GM12891 (cell line): ENCODE measurements at regions not wholly inside any gene's neighbourhood (a gene's known extent, or its start where the extent isn't known, plus 50 kb on each side); places are given as distances from the start of the nearest gene placed in this dataset.

Source experiments
- DNase-seq: peaks from one replicate; pipeline ENCODE4 v3.0.0; 2011; ENCODE audit warnings: low spot score; ENCODE audit not compliant: insufficient read length
- FAIRE-seq: peaks from 2 replicates; lab custom pipeline; 2011; peaks lifted over from hg19 to GRCh38; lab: Jason Lieb, UNC
- PAX5 ChIP-seq: IDR thresholded peaks from 2 replicates; pipeline ENCODE4 v1.6.1; 2011; ENCODE audit warnings: low read length, moderate library complexity, mild to moderate bottlenecking; ENCODE audit not compliant: insufficient read depth, severe bottlenecking
- POLR2A ChIP-seq: IDR thresholded peaks from 2 replicates; pipeline ENCODE4 v1.6.1; 2011; ENCODE audit warnings: low read depth, low read length, control low read depth
- POLR2AphosphoS5 ChIP-seq: IDR thresholded peaks from 2 replicates; pipeline ENCODE4 v1.6.1; 2011; ENCODE audit warnings: low read depth, low read length, control low read depth
- POU2F2 ChIP-seq: IDR thresholded peaks from 2 replicates; pipeline ENCODE4 v1.6.1; 2011; ENCODE audit warnings: low read depth, mild to moderate bottlenecking, control low read depth, low read length, moderate library complexity
- SPI1 ChIP-seq: IDR thresholded peaks from 2 replicates; pipeline ENCODE4 v1.6.1; 2011; ENCODE audit warnings: low read depth, low read length, control low read depth
- TAF1 ChIP-seq: IDR thresholded peaks from 2 replicates; pipeline ENCODE4 v1.6.1; 2011; ENCODE audit warnings: low read depth, low read length, control low read depth

GRCh38 chr1:2937805-2938204, 83.5 kb upstream of the ACTRT2 start:
- no peak for DNase-seq
- no peak for TF ChIP-seq PAX5
- TF ChIP-seq POLR2AphosphoS5: no peak
- TF ChIP-seq TAF1: no peak
- TF ChIP-seq POU2F2: no peak
- TF ChIP-seq POLR2A: no peak
- no peak for TF ChIP-seq SPI1
- no peak for FAIRE-seq

GRCh38 chr1:2939041-2939552, 82.2 kb upstream of the ACTRT2 start:
- TF ChIP-seq POLR2A: no peak
- TF ChIP-seq SPI1: no peak
- no peak for TF ChIP-seq PAX5
- FAIRE-seq: no peak
- DNase-seq: no peak

DNA sequence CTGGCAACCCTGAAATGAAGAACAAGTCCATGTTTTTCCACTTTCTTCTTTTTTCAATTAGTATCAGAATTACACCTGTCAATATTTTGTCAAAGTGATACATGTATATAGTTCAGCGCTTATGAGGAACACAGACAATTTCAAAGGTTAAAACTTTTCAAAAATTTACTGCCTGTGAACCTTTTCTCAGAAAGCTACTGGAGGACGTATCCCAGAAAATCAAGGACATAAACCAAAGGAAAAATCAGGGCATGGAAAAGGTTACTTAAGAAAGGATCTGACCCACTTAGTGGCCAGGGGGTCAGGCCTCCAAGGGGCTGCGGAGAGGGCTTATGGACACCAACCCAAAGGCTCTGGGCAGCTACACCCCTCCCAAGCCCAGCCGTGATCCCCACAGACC, 81.1 kb upstream of the ACTRT2 start:
- FAIRE-seq (no peak), DNase-seq (no peak)
- TF ChIP-seq POLR2AphosphoS5 (no peak), PAX5 (no peak), POU2F2 (no peak), POLR2A (no peak), SPI1 (no peak), TAF1 (no peak)

GRCh38 chr1:2941040-2941439, 80.2 kb upstream of the ACTRT2 start:
- no peak for TF ChIP-seq POLR2A
- no peak for TF ChIP-seq TAF1
- no peak for TF ChIP-seq POLR2AphosphoS5
- TF ChIP-seq SPI1: no peak
- TF ChIP-seq POU2F2: no peak
- no peak for TF ChIP-seq PAX5
- DNase-seq (no peak), FAIRE-seq (no peak)

GRCh38 chr1:2941907-2942306, 79.4 kb upstream of the ACTRT2 start:
- FAIRE-seq: no peak
- TF ChIP-seq TAF1 (no peak), POLR2A (no peak), PAX5 (no peak), SPI1 (no peak), POLR2AphosphoS5 (no peak), POU2F2 (no peak)
- DNase-seq: no peak

DNA sequence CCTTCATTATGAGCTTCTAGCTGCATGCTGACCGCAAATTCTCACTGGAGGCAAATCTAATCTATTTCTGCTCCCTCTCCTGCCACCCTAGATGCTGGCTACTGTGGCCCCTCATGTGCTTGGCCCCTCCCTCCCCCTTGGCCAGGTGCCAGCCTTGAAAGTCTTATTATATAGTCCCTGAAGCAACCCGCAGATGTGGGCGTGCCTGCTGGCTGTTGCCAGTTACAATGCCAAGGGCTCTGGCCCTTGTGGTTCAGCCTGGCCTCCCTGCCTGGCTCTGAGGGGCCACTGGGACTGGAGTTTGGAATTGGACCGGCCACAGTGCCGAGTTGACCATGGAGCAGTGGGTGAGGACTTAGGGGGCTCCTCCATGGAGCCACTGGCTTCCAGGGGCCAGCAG, 78.9 kb upstream of the ACTRT2 start:
- no peak for DNase-seq
- no peak for FAIRE-seq

GRCh38 chr1:2943686-2944260, 77.5 kb upstream of the ACTRT2 start:
- FAIRE-seq (no peak), DNase-seq (no peak)
- TF ChIP-seq TAF1: no peak
- no peak for TF ChIP-seq POLR2A
- no peak for TF ChIP-seq PAX5
- no peak for TF ChIP-seq SPI1
- no peak for TF ChIP-seq POU2F2
- no peak for TF ChIP-seq POLR2AphosphoS5

More for the DNA sequence above, 78.9 kb upstream of the ACTRT2 start:
- no peak for TF ChIP-seq POLR2A
- no peak for TF ChIP-seq POLR2AphosphoS5
- no peak for TF ChIP-seq PAX5
- TF ChIP-seq TAF1: no peak
- TF ChIP-seq SPI1: no peak
- no peak for TF ChIP-seq POU2F2

GRCh38 chr1:2944705-2945104, 76.6 kb upstream of the ACTRT2 start:
- DNase-seq (no peak), FAIRE-seq (no peak)
- TF ChIP-seq TAF1: no peak
- no peak for TF ChIP-seq POLR2AphosphoS5
- no peak for TF ChIP-seq SPI1
- no peak for TF ChIP-seq POU2F2
- no peak for TF ChIP-seq POLR2A
- no peak for TF ChIP-seq PAX5

DNA sequence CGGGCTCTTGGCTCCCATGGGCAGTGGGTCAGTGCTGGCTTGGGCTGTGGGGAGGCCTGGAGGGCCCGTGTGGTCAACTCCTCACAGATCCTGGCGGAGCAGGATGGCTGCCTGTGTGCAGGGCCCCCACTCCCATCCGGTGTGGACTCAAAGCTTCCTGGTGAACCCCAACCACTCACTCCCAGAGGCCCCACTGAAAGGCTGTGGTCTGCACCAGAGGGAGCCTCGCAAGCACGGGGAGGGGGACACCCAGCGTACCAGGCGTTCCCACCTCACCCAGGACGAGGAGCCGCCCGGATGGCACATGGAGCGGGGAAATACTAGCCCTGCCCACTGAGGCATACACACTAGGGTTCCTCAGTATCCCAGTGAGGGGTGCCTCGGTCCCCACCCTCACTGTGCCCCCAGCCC, 75.4 kb upstream of the ACTRT2 start:
- TF ChIP-seq SPI1 (no peak), POLR2A (no peak), POLR2AphosphoS5 (no peak), PAX5 (no peak), TAF1 (no peak), POU2F2 (no peak)
- FAIRE-seq: no peak

DNA sequence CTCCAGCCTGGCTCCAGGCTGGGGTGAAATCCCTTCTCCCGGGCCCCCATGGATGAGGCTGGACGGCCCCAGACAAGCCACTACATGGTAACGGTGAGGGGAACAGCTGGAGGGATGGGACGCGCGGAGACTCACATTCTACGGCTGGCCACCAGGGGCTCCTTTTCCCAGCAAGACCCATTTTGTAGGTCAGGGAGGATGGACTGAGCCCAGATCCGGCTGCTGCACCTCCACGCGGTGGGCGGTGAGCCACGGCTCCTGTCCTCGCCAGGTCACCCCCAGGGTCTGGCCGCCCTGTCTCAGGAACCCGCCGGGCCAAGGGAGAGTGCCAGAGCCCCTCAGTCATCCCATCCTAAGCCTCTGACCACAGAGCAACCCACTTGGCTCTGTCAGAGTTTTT, 75.0 kb upstream of the ACTRT2 start:
- TF ChIP-seq POLR2AphosphoS5 (no peak), POLR2A (no peak), PAX5 (no peak), POU2F2 (no peak), SPI1 (no peak), TAF1 (no peak)
- FAIRE-seq: no peak
- no peak for DNase-seq

More for the DNA sequence above, 75.4 kb upstream of the ACTRT2 start:
- DNase-seq: no peak
